Aorta (tissue), 5 donors: ENCODE measurements at regions not wholly inside any gene's neighbourhood (a gene's known extent, or its start where the extent isn't known, plus 50 kb on each side); places are given as distances from the start of the nearest gene placed in this dataset.

Experiments
- ATAC-seq: fragments of 200-7000 bp; cut with Tn5 transposase; one replicate; pipeline ENCODE4 v1.9.1; 2022; ENCODE audit warnings: moderate library complexity; ENCODE audit not compliant: low FRiP score
- DNase-seq, 2 donors: peaks; one replicate each; pipeline ENCODE4 v3.0.0-alpha.2; 2020
- H3K27ac ChIP-seq, 2 donors: one replicate each; pipeline ENCODE4 v1.5.1; 2013; ENCODE audit warnings: low read length in 2 of 2, mild to moderate bottlenecking in 2 of 2, moderate library complexity in 2 of 2, control low read depth in 1 of 2, inconsistent platforms in 1 of 2, low read depth in 1 of 2
- H3K27me3 ChIP-seq, 2 donors: one replicate each; pipeline ENCODE4 v1.6.1; 2013; ENCODE audit warnings: control low read depth in 1 of 2, low read length in 1 of 2, mild to moderate bottlenecking in 1 of 2, moderate library complexity in 1 of 2; ENCODE audit not compliant: insufficient read depth in 2 of 2, control insufficient read depth in 1 of 2
- H3K36me3 ChIP-seq, 2 donors: one replicate each; pipeline ENCODE4 v1.6.1; 2013; ENCODE audit warnings: control low read depth in 1 of 2, low read length in 1 of 2, mild to moderate bottlenecking in 1 of 2; ENCODE audit not compliant: insufficient read depth in 2 of 2, control insufficient read depth in 1 of 2
- H3K4me1 ChIP-seq, 2 donors: one replicate each; pipeline ENCODE4 v1.6.1; 2013; ENCODE audit warnings: low read length in 2 of 2, control low read depth in 1 of 2, mild to moderate bottlenecking in 1 of 2, moderate library complexity in 1 of 2; ENCODE audit not compliant: insufficient read depth in 2 of 2, control insufficient read depth in 1 of 2
- H3K4me3 ChIP-seq, 2 donors: one replicate each; pipeline ENCODE4 v1.5.1; 2013; ENCODE audit warnings: low read length in 2 of 2, control low read depth in 1 of 2, mild to moderate bottlenecking in 1 of 2
- H3K9me3 ChIP-seq: one replicate; pipeline ENCODE4 v1.6.1; 2013; ENCODE audit warnings: mild to moderate bottlenecking, low read length; ENCODE audit not compliant: control insufficient read depth
- WGBS, 2 donors: extraction: QIAGEN DNeasy Blood & Tissue Kit; methylation state at CpG; one replicate each; pipeline ENCODE4 v1.1.7; 2013; 5-methylcytosine and 5-hydroxymethylcytosine counted together
- intact Hi-C, 2 donors: fragments of 100-400 bp; cut with DNase I; formaldehyde crosslinking; loops; one replicate each; pipeline versions ENCODE4 v1.14.2 to v1.15.0; 2022
- donor health status: healthy with polysubstance abuse.
- donor health status: Bipolar disorder and iron deficiency.
- donor health status: DM: no; HTN: no; CAD: no.
- donor health status: DM: no; HTN: no; CAD: no.
- donor health status: DM: yes; HTN: yes; CAD: no.

GRCh38 chr6:108734271-108734922 lies 113.8 kb upstream of the ARMC2 start:
- no peak overlapping the region for H3K27ac ChIP-seq
- ATAC-seq (no peak), DNase-seq (no peak)
- H3K27me3 ChIP-seq: no peaks in the 10 kb centered on the region
- 90% methylated on average over 8 of the region's 8 CpGs for WGBS, 2 donors
- peaks cover 0 to 2% of the 10 kb centered on the region in 2 donors for H3K4me1 ChIP-seq
- no peaks in the 10 kb centered on the region for H3K9me3 ChIP-seq
- H3K4me3 ChIP-seq: no peak overlapping the region
- H3K36me3 ChIP-seq: no peaks in the 10 kb centered on the region
- intact Hi-C loops: no loop called here

DNA sequence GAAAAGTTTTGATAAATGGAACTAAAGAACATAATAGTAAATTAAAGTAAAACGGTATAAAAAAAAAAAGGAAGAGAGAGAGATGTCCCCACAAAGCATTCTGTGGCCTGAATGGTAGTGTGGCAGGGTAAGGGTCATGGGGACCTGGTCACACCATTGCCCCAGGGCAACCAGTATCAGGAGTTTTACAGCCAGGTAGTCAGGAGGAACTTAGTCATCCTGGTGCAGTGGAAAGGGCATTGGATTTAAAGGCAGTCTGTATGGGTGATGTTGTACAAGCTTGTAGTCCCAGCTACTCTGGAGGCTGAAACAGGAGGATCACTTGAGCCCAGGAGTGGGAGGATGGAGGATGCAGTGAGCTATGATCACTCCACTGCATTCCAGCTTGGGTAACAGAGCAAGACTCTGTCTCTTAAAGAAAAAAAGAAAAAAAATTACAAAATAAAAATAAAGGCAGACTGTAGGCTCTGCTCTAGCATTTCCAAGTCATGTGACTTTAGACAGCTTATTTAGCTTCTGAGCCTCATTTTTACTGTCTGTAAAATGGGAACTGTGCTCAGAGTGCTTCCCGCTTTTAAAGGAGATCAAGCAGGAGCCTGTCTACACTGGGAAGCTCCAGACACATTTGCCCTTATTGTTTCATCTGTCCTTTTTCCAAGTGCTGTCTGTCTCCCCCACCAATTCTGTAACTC lies 112.8 kb upstream of the ARMC2 start:
- Histone ChIP-seq H3K27ac (no peak overlapping the region), H3K4me1 (peaks cover 2 to 3% of the 10 kb centered on the region in 2 donors), H3K9me3 (no peaks in the 10 kb centered on the region), H3K4me3 (no peak overlapping the region), H3K36me3 (no peaks in the 10 kb centered on the region), H3K27me3 (no peaks in the 10 kb centered on the region)
- intact Hi-C loops: loop anchor here in 1 of 2 donors (5.0 kb wide), 1 partner anchor 38 kb away; no protein-coding TSS in a partner anchor
- ATAC-seq (no peak), DNase-seq (no peak)
- 81 to 91% methylated on average over 2 of the region's 2 CpGs for WGBS, 2 donors

- H3K36me3 ChIP-seq: no peaks in the 10 kb centered on the region
- ATAC-seq (no peak), DNase-seq (no peak)
- H3K4me3 ChIP-seq: no peak overlapping the region
- intact Hi-C loops: loop anchor here in 1 of 2 donors (5.0 kb wide), 1 partner anchor 39 kb away; no protein-coding TSS in a partner anchor
- H3K27ac ChIP-seq: no peak overlapping the region
- H3K4me1 ChIP-seq: peaks cover 2 to 3% of the 10 kb centered on the region in 2 donors
- H3K27me3 ChIP-seq: no peaks in the 10 kb centered on the region
- 53 to 59% methylated on average over 7 of the region's 7 CpGs for WGBS, 2 donors
- H3K9me3 ChIP-seq: no peaks in the 10 kb centered on the region
These were observed 112.2 kb upstream of the ARMC2 start for GRCh38 chr6:108736002-108736361.

GRCh38 chr6:108736832-108737231 lies 111.4 kb upstream of the ARMC2 start:
- no peaks in the 10 kb centered on the region for H3K9me3 ChIP-seq
- H3K27ac ChIP-seq: no peak overlapping the region
- WGBS, 2 donors: 10 to 22% methylated on average over 4 of the region's 4 CpGs
- no peaks in the 10 kb centered on the region for H3K27me3 ChIP-seq
- intact Hi-C loops: loop anchor here in 1 of 2 donors (5.0 kb wide), 1 partner anchor 40 kb away; no protein-coding TSS in a partner anchor
- DNase-seq: peak; percentile 82
- no peaks in the 10 kb centered on the region for H3K36me3 ChIP-seq
- peaks cover 3 to 9% of the 10 kb centered on the region in 2 donors for H3K4me1 ChIP-seq
- peak; percentile 65 for ATAC-seq
- no peak overlapping the region for H3K4me3 ChIP-seq

DNA sequence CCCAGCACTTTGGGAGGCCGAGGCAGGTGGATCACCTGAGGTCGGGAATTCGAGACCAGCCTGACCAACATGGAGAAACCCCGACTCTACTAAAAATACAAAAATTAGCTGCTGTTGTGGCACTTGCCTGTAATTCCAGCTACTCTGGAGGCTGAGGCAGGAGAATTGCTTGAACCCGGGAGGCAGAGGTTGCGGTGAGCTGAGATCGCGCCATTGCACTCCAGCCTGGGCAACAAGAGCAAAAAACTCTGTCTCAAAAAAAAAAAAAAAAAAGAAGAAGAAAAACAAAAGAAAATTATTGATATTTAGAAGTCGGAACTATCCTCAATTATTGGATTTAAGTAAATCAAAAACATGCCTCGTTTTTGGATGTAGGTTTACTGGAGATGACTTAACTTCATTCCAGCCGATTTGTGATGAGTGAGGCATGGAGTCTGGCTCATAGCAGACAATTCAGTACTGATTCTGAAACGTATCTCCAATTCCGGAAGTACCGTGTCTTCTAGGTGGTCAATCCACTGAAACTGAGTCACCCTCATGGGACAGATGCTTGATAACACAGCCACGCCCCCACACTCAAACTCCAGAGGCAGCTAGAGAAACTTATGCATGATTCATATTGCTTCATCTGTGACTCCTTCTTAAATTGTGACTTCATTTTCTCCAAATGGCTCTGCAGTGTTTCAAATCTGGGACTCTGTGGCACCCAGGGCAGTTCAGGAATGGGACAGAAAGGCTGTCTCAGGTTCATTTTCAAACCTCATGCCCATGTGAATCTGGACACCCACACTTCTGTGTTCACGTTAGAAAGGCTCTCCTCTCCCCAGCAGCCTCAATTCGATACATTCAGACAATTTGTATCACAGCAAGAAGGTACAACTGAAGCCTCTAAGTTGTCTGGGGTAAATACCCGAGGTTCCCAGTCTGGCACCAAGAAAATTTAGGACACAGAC lies 110.4 kb upstream of the ARMC2 start:
- Histone ChIP-seq H3K27me3 (no peaks in the 10 kb centered on the region), H3K27ac (peak overlapping the region in 1 of 2 donors; percentile 43), H3K9me3 (no peaks in the 10 kb centered on the region), H3K36me3 (no peaks in the 10 kb centered on the region), H3K4me1 (peaks cover 5 to 14% of the 10 kb centered on the region in 2 donors), H3K4me3 (no peak overlapping the region)
- WGBS, 2 donors: 75 to 83% methylated on average over 18 of the region's 18 CpGs
- peak; percentile 78 for ATAC-seq
- intact Hi-C loops: loop anchor here in 1 of 2 donors (2.0 to 5.0 kb wide), 2 partner anchors 41 to 179 kb away; no protein-coding TSS in a partner anchor
- peak; percentile 84 to 88 for DNase-seq

GRCh38 chr6:108738684-108739416 lies 109.4 kb upstream of the ARMC2 start:
- Histone ChIP-seq H3K27me3 (no peaks in the 10 kb centered on the region), H3K27ac (peak overlapping the region in 1 of 2 donors; percentile 6), H3K4me3 (no peak overlapping the region), H3K4me1 (peaks cover 5 to 14% of the 10 kb centered on the region in 2 donors), H3K9me3 (no peaks in the 10 kb centered on the region), H3K36me3 (no peaks in the 10 kb centered on the region)
- intact Hi-C loops: loop anchor here in 1 of 2 donors (2.0 to 5.0 kb wide), 2 partner anchors 42 to 180 kb away; no protein-coding TSS in a partner anchor
- 95 to 97% methylated on average over 16 of the region's 16 CpGs for WGBS, 2 donors
- DNase-seq (no peak), ATAC-seq (no peak)

DNA sequence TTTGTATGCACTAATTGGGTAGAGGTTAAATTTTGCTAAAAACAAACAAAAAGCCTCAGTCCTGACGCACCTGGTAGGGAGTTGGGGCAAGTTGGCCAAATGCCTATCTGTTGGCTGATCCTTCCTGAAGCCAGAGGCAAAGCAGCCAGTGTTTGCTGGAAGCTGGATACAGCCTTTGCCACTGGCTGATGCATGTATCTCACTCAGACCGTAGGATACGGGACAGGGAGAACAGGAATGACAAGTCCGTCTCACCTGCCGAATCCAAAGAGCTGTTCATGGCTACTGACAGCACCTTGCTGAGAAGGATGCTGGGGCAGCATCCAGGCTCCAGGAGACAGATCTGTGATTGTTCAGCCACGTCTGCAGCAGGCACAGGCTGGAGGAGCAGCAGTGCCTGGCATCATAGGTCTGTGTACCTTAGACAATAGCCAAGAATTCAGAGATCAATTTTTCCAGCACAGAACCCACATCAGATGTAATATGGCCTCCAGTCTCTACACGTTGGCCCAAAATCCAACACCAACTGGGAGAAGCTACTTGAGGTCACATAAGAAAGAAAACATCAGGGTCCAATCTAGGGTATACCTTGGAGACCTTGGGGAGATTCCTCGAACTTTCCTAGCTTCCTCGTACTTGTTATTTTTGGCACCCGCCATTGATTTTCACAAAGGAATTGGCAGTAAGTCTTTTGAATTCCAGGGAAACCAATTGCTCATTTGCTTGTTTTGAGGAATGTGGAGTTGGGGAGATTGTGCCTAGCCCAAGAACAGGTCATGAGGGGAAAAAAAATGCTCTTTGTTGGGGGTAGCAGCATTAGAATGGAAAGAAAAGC lies 108.5 kb upstream of the ARMC2 start:
- Histone ChIP-seq H3K4me1 (peaks cover 5 to 14% of the 10 kb centered on the region in 2 donors), H3K27me3 (no peaks in the 10 kb centered on the region), H3K36me3 (no peaks in the 10 kb centered on the region), H3K27ac (no peak overlapping the region), H3K9me3 (no peaks in the 10 kb centered on the region), H3K4me3 (no peak overlapping the region)
- ATAC-seq: no peak
- DNase-seq: no peak
- WGBS, 2 donors: 51% methylated on average over 10 of the region's 10 CpGs
- intact Hi-C loops: loop anchor here (2.0 to 5.0 kb wide), 3 partner anchors 42 to 181 kb away; partner anchors contain the start of gene FOXO3 (in 1 of the 2)
